GM19395 (cell line): ENCODE measurements at regions not wholly inside any gene's neighbourhood (a gene's known extent, or its start where the extent isn't known, plus 50 kb on each side); places are given as distances from the start of the nearest gene placed in this dataset.

Experiments
- ATAC-seq: cut with Tn5 transposase; IDR thresholded peaks from one replicate; pipeline ENCODE4 v1.9.1; 2021; ENCODE audit warnings: mild to moderate bottlenecking, moderate library complexity; ENCODE audit not compliant: unreplicated experiment

DNA sequence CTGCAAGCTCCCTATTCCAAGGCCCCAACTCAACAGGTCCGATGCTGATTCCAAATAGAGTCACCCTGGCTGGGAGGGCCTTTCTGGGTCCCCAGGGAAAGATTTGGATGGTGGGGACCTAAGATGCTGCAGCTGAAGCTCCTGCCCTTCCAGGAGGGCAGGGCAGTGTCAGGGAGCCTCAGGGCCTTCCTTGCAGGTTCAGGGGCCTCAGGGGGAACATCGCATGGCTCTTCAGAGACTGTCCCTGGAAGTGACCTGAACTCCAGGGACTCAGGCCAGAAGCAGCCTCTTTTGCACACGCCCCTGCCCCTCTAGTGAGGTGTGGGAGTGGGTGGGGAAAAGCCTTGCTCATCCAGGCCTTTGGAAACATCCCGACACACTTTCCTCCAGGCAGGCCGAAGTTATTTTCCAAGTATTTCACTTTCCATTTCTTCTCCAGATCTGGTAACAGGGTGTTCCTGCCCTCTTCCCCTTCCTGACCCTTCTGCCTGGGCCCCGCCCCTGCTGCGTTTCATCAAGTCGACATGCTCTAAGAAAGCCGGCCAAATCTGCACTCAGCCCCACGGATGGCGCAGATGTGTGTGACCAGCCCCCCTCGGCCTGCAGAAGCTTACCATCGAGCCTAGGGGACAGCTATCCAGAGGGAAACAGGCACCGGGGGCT is 159.5 kb downstream of the FGF18 start:
- no peak for ATAC-seq

GRCh38 chr5:171579976-171580411 is 160.5 kb downstream of the FGF18 start:
- no peak for ATAC-seq

GRCh38 chr5:171580502-171581265 is 161.2 kb downstream of the FGF18 start:
- ATAC-seq = no peak

DNA sequence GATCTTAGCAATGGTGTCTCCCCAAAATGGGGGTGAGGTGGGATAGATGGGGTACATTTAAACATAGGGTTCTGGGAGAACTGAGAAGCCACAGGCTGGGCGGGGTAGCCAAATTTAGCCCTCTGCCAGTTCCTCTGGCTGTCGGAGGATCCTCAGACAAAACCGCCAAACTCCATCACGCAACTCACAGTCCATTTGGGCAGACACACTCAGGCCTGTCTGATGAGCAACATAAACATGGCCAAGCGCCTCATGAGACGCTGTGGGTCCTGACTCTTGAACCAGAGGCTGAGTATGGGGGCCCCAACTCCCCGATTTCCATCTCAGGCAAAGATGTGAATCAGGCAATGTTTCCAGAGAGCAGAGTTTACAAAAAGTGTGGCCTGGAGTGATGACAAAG is 162.3 kb downstream of the FGF18 start:
- ATAC-seq = no peak

GRCh38 chr5:171582849-171583248 is 163.4 kb downstream of the FGF18 start:
- ATAC-seq = no peak

GRCh38 chr5:171585981-171586380 is 166.5 kb downstream of the FGF18 start:
- ATAC-seq = no peak

DNA sequence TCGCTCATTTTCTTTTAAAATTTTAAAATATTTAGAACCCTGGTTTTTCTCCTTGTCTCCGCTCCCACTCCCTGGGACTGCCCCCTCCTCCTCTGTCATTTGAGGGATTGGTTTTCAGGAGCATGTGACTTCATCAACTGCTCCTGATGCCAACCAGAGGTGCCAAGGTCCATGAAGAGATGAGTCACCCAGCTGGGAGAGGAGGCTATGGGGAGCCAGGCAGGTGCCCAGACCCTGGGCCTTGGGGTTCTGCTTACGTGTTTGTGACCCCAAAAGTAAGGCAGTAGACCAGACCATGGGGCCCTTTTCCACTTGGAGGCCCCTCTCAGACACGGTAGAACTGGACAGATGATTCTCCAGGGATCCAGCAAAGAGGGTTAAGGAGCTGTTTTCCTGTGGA is 167.0 kb downstream of the FGF18 start:
- ATAC-seq = no peak

DNA sequence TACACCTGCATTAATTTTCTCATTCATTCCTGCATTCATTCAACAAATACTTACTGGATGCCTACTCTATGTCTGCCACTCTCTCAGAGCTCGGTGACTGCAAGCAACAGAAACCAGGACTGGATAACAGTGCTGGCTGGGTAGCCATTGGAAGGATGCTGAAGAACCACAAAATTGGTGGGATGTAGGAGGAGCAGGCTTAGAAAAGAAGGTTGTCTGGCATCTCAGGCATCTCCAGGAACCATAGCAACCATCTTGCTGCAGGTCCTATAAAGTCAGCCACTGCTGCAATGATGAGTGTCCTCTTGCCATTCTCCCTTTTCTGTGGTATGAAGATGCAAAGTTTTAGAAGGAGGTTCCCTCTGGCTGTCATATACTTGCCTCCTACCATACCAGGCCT is 168.6 kb downstream of the FGF18 start:
- ATAC-seq = no peak

GRCh38 chr5:171588790-171589189 is 169.3 kb downstream of the FGF18 start:
- no peak for ATAC-seq

DNA sequence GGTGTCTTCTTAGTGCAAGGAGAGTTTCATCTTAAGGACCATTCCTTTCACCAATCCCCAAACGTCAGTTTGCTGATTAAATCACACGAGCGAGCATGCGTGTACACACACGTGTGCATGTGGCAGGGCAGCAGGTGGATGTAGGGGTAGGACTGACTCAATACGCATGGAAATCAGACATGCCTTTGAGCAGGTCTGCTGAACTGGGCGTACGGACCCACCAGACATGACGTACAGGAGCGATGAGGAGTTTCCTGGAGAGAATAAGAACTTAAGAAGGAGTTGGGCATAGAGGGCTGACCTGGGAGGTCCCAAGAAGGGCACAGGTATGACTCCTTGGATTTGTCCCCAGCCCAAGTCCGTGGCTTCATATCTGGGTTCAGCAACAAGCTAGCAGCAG is 170.0 kb downstream of the FGF18 start:
- no peak for ATAC-seq

- ATAC-seq = no peak
Measured at GRCh38 chr5:171592076-171592475, 172.6 kb downstream of the FGF18 start.

GRCh38 chr5:171592736-171593135 is 173.3 kb downstream of the FGF18 start:
- ATAC-seq = no peak

- ATAC-seq = no peak
Measured at GRCh38 chr5:171593401-171593800, 174.0 kb downstream of the FGF18 start.

- no peak for ATAC-seq
Measured at GRCh38 chr5:171593976-171594375, 174.5 kb downstream of the FGF18 start.

GRCh38 chr5:171595401-171595800 is 176.0 kb downstream of the FGF18 start:
- ATAC-seq = no peak

GRCh38 chr5:171595801-171596231 is 176.4 kb downstream of the FGF18 start:
- peak; percentile 81 for ATAC-seq

DNA sequence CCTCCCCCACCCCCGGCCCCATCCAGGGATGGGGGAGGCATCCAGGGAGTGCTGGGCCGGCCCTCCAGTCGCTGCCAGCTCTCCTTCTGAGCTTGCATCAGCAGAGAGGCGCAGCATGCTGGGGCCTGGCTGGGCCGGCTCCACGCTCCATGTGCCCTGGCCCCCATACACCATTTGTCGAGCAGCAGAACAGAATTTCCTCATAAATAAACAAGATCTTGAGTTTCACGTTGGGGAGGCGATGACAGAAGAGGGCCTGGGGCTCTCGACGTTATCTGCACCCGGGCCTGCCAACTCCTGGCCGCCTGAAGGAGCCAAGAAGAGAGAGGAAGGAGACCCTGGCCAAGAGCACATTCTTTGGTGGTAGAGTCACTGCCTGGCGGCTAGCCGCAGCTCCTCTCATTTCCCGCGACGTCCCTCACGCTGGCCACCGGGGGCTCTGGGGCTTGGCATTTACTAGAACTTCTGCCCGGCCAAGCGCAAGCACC is 177.0 kb downstream of the FGF18 start:
- no peak for ATAC-seq

- no peak for ATAC-seq
Measured at GRCh38 chr5:171597946-171598640, 178.6 kb downstream of the FGF18 start.

- no peak for ATAC-seq
Measured at GRCh38 chr5:171598641-171599152, 179.2 kb downstream of the FGF18 start.

DNA sequence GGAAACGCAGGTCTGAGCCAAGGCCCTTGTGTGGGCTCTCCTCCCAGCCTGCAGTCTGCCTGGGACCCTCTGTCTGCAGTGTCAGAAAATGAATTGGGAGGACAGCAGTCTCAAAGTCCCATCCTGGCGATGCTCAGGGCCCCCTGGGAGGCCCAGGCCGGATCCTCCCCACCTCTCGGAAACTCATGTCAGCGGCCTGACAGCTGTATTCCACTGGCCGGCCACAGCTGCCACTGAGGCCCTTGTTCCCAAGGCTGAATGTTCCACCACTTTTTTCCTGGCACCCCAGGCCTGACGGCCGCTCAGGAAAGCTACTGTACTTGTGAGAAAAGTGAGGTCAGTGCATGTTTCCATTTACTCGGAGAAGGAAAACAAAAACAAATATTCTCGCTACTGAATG is 180.0 kb downstream of the FGF18 start:
- no peak for ATAC-seq

DNA sequence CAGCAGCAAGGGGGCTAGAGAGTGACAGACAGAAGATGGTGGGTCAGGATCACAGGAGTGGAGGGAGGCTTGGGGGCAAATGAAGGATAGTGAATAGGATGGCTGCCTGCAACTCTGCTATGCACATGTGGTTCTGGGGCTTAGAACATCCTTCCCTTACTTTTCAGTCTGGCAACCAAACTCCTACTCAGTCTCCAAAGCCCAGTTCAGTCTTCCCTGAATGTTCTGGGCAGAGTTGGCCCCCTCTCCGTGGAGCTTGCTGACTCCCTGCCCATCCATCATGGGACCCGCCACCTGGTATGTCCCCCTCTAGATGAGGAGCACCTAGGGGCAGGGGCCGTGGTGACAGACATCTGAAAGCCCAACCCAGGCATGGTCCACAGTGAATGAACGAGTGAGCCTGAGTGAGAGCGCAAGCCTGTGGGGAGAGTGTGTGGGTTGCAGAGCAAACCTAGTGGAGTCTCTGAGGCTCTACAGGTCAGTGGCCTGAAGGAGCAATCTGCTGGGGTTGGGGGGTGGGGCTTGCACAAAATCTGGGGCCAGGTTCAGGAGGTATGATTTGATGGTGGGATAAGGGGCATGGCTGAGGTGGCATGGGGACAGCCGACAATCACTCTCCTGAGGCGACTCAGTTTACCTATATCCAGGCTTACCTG is 180.6 kb downstream of the FGF18 start:
- no peak for ATAC-seq
